Smooth muscle cell (in vitro differentiated cells): ENCODE measurements at regions not wholly inside any gene's neighbourhood (a gene's known extent, or its start where the extent isn't known, plus 50 kb on each side); places are given as distances from the start of the nearest gene placed in this dataset.

Source experiments
- DNase-seq: peaks from one replicate; lab custom pipeline; 2025; ENCODE audit not compliant: unreplicated experiment; lab: John Stamatoyannopoulos, UW
- H2AFZ ChIP-seq: fragments of 200-600 bp; sonication (generic); 2 replicates; pipeline ENCODE4 v1.6.0; 2016; ENCODE audit warnings: antibody characterized with exemption, low read depth, mild to moderate bottlenecking
- H3F3A ChIP-seq: fragments of 200-600 bp; sonication (generic); 2 replicates; pipeline ENCODE4 v1.6.0; 2017; ENCODE audit warnings: antibody characterized with exemption, low read depth
- H3K27ac ChIP-seq: fragments of 200-600 bp; sonication (generic); 2 replicates; pipeline ENCODE4 v1.5.1; 2016; ENCODE audit warnings: low read depth, mild to moderate bottlenecking
- H3K27me3 ChIP-seq: fragments of 200-600 bp; sonication (generic); 2 replicates; pipeline ENCODE4 v1.6.1; 2016; ENCODE audit warnings: low read depth, mild to moderate bottlenecking
- H3K36me3 ChIP-seq: fragments of 200-600 bp; sonication (generic); 2 replicates; pipeline ENCODE4 v1.5.1; 2016; ENCODE audit warnings: low read depth
- H3K4me1 ChIP-seq: fragments of 200-600 bp; sonication (generic); 2 replicates; pipeline ENCODE4 v1.5.1; 2016; ENCODE audit warnings: low read depth
- H3K4me2 ChIP-seq: fragments of 200-600 bp; sonication (generic); 2 replicates; pipeline ENCODE4 v1.6.0; 2016; ENCODE audit warnings: mild to moderate bottlenecking
- H3K4me3 ChIP-seq: fragments of 200-600 bp; sonication (generic); 2 replicates; pipeline ENCODE4 v1.5.1; 2016; ENCODE audit warnings: mild to moderate bottlenecking
- H3K79me2 ChIP-seq: fragments of 200-600 bp; sonication (generic); 2 replicates; pipeline ENCODE4 v1.6.0; 2016; ENCODE audit warnings: low read depth, mild to moderate bottlenecking
- H3K9ac ChIP-seq: fragments of 200-600 bp; sonication (generic); 2 replicates; pipeline ENCODE4 v1.6.0; 2016; ENCODE audit warnings: low read depth
- H3K9me3 ChIP-seq: fragments of 200-600 bp; sonication (generic); replicated peaks from 2 replicates; pipeline ENCODE4 v1.5.1; 2016; ENCODE audit warnings: low read depth
- H4K20me1 ChIP-seq: fragments of 200-600 bp; sonication (generic); 2 replicates; pipeline ENCODE4 v1.6.0; 2016; ENCODE audit warnings: low read depth
- CTCF ChIP-seq: fragments of 200-600 bp; sonication (generic); IDR thresholded peaks from 2 replicates; pipeline ENCODE4 v1.5.1; 2017; ENCODE audit warnings: borderline replicate concordance, mild to moderate bottlenecking, antibody characterized with exemption; ENCODE audit not compliant: insufficient read depth, poor library complexity, severe bottlenecking
- WGBS: methylation state at CpG from one replicate; pipeline ENCODE4 v1.1.7; 2016; ENCODE audit warnings: low lambda C conversion rate; 5-methylcytosine and 5-hydroxymethylcytosine counted together

GRCh38 chr3:23648996-23649395 is 156.8 kb upstream of the UBE2E1 start:
- H3K36me3 ChIP-seq = no peaks in the 10 kb centered on the region
- H3K4me2 ChIP-seq = no peak overlapping the region
- H4K20me1 ChIP-seq = no peaks in the 10 kb centered on the region
- no peaks in the 10 kb centered on the region for H3K9me3 ChIP-seq
- H3K9ac ChIP-seq = no peak overlapping the region
- no peaks in the 10 kb centered on the region for H3K27me3 ChIP-seq
- peaks cover 5% of the 10 kb centered on the region for H3F3A ChIP-seq
- peaks cover 20% of the 10 kb centered on the region for H3K4me1 ChIP-seq
- WGBS = 62% methylated on average over 4 of the region's 4 CpGs
- H3K79me2 ChIP-seq = no peaks in the 10 kb centered on the region
- H3K4me3 ChIP-seq = no peak overlapping the region
- no peak for TF ChIP-seq CTCF
- no peak for DNase-seq
- H3K27ac ChIP-seq = peak overlapping the region; percentile 36
- H2AFZ ChIP-seq = no peak overlapping the region

GRCh38 chr3:23649448-23649847 is 156.3 kb upstream of the UBE2E1 start:
- H3K4me3 ChIP-seq = no peak overlapping the region
- no peaks in the 10 kb centered on the region for H3K9me3 ChIP-seq
- peak overlapping the region; percentile 36 for H3K27ac ChIP-seq
- H3K36me3 ChIP-seq = no peaks in the 10 kb centered on the region
- H3K9ac ChIP-seq = no peak overlapping the region
- no peak overlapping the region for H3K4me2 ChIP-seq
- H3K27me3 ChIP-seq = no peaks in the 10 kb centered on the region
- WGBS = 44% methylated on average over 3 of the region's 3 CpGs
- H4K20me1 ChIP-seq = no peaks in the 10 kb centered on the region
- H3K4me1 ChIP-seq = peaks cover 20% of the 10 kb centered on the region
- H2AFZ ChIP-seq = no peak overlapping the region
- DNase-seq = no peak
- peaks cover 5% of the 10 kb centered on the region for H3F3A ChIP-seq
- H3K79me2 ChIP-seq = no peaks in the 10 kb centered on the region
- no peak for TF ChIP-seq CTCF

- no peak for DNase-seq
- no peak for TF ChIP-seq CTCF
- Histone ChIP-seq H3K79me2 (no peaks in the 10 kb centered on the region), H3K4me3 (no peak overlapping the region), H3K4me2 (peak overlapping the region; percentile 66), H3K27me3 (no peaks in the 10 kb centered on the region), H3F3A (peaks cover 5% of the 10 kb centered on the region), H4K20me1 (no peaks in the 10 kb centered on the region), H3K4me1 (peaks cover 20% of the 10 kb centered on the region), H3K27ac (peak overlapping the region; percentile 81), H3K9me3 (no peaks in the 10 kb centered on the region), H3K36me3 (no peaks in the 10 kb centered on the region), H2AFZ (no peak overlapping the region), H3K9ac (peak overlapping the region; percentile 60)
- 77% methylated on average over 5 of the region's 5 CpGs for WGBS
Observed at GRCh38 chr3:23650371-23651140, 155.2 kb upstream of the UBE2E1 start.
